Mammary epithelial cell (primary cell): ENCODE measurements at regions not wholly inside any gene's neighbourhood (a gene's known extent, or its start where the extent isn't known, plus 50 kb on each side); places are given as distances from the start of the nearest gene placed in this dataset.

Source experiments
- EZH2 ChIP-seq: IDR thresholded peaks from 2 replicates; pipeline ENCODE4 v1.6.1; 2012; ENCODE audit warnings: low read length, inconsistent platforms, borderline replicate concordance
- TF ChIP-seq, protein P1 (sequence below), 2 donors: IDR thresholded peaks in 1 of 2; conservative IDR thresholded peaks in 1 of 2; 2 replicates each; pipeline ENCODE4 v1.5.1; 2011 to 2012; ENCODE audit warnings: inconsistent platforms in 2 of 2, low read length in 2 of 2, mild to moderate bottlenecking in 2 of 2, control low read depth in 1 of 2, low read depth in 1 of 2; ENCODE audit not compliant: insufficient read depth in 1 of 2; ENCODE audit errors: extremely low read depth in 1 of 2

DNA sequence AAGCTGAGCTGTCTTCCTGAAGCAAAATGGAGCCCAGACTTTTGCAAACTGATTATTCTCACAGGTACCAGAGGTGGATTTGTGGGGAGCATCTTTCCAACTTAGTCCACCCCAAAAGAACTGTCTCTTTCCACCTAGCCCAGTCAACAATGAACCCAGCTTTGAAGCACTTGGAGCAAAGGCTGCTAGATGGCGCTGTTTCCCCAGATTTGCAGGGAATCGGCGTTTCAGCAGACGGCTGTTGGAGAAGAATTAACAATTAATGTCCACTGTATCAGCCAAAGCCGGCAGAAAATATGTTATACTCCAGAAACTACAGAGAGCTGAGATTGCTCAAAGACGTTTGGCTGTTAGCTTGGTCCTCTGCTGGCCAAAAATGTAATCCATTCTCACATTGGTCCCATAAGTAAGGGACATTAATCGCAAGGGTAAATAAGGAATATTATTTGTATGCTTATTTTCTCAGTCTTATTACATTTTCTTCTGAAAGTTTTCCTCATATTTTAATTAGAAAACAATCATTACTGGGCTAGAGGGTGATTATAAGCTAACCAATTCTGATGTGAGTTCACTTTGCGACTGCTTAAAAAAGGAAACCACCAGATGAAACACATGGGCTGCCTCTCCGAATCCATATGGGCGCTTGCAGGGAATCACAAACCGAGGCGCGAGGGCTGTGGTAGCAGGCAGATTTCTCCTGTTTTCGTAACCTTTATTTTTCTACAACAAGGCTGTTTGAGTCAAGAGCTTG, 423.8 kb upstream of the MEX3C start:
- TF ChIP-seq, protein P1, sequence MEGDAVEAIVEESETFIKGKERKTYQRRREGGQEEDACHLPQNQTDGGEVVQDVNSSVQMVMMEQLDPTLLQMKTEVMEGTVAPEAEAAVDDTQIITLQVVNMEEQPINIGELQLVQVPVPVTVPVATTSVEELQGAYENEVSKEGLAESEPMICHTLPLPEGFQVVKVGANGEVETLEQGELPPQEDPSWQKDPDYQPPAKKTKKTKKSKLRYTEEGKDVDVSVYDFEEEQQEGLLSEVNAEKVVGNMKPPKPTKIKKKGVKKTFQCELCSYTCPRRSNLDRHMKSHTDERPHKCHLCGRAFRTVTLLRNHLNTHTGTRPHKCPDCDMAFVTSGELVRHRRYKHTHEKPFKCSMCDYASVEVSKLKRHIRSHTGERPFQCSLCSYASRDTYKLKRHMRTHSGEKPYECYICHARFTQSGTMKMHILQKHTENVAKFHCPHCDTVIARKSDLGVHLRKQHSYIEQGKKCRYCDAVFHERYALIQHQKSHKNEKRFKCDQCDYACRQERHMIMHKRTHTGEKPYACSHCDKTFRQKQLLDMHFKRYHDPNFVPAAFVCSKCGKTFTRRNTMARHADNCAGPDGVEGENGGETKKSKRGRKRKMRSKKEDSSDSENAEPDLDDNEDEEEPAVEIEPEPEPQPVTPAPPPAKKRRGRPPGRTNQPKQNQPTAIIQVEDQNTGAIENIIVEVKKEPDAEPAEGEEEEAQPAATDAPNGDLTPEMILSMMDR (conservative IDR thresholded peaks at IDR 0.05 in 1 of 2, IDR thresholded peaks at IDR 0.05 in 1 of 2; ENCODE audit: extremely low read depth in 1 of 2, insufficient read depth in 1 of 2, low read depth in 1 of 2, low read length in 2 of 2): peak; percentile 95 to 97
- TF ChIP-seq EZH2: no peak
